Stimulated activated CD4-positive, alpha-beta T cell treated with anti-CD3 and anti-CD28 coated beads, Interleukin-4, amount 100 ng/mL, for 4 hours (primary cell): ENCODE measurements at regions not wholly inside any gene's neighbourhood (a gene's known extent, or its start where the extent isn't known, plus 50 kb on each side); places are given as distances from the start of the nearest gene placed in this dataset.
"Not testable (repeated sequence)": the region's sequence is repeated elsewhere in the genome, so short reads cannot be mapped to it uniquely, and the experiment has no call there.

ENCODE experiments used
- DNase-seq, 2 experiments: peaks; one replicate each; pipeline ENCODE4 v3.0.0-alpha.2; 2020

DNA sequence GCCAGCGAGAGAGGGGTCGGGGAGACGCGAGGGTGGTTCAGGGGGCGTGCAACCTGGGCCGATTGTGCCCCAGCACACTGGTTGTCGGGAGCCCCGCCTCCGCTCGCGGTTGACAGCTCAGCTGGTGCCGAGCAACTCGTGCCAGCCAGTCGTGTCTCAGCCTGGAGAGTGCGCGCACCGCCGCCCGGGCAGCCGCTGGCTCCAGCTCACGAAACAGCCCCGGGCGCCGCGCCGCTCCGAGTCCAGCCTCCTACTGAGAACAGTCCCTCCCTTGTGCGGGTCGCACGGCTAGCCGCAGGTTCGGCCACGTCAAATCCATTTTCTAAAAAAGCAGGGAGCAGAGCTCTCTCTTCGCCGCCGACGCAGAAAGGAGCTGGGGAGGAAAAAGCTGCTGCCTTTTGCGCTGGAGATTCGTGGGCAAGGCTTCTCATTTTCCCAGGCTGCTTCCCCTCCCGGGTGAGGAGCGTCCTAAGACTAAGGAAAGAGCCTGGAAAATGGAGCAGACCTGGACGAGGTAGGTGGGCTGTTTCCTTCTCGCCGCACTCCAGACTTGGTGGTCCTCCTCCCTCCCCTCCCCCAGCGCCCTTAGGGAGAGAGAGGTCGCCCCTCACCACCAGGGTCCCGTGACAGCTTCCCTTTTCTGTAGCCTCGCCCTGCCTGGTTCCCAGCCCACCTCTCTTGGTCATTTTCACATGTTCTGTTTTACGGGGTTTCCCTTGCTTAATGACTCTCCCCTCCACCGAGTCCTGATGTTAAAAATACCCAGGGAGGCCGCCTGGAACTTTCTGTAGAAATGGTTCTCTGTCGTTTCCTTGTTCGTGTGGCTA lies 56.7 kb upstream of the SEC22B start:
- DNase-seq = not testable (repeated sequence)

DNA sequence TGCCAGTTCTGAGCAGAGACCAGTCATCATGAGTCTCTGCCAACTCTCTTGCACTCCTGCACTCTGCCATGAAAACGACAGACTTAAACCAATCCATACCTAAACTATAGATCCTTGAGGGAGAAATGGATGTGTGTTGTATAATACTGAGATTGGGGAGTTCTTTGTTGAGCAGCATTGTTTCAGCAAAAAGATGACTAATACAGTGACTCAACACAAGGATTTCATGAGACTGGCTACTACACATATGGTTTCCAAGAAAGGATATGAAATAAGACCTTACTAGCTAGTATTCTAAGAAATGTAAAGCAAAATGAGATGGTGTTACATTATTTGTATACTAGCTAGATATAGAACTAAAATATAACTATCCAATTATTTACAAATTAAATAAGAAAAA lies 53.5 kb upstream of the SEC22B start:
- DNase-seq = not testable (repeated sequence)
